PC-3 (cell line): ENCODE measurements at regions not wholly inside any gene's neighbourhood (a gene's known extent, or its start where the extent isn't known, plus 50 kb on each side); places are given as distances from the start of the nearest gene placed in this dataset.

ENCODE experiments used
- CTCF ChIP-seq: fragments of 300-600 bp; sonication (generic); conservative IDR thresholded peaks from 2 replicates; pipeline ENCODE4 v1.5.1; 2017; ENCODE audit warnings: antibody characterized with exemption, low read depth, mild to moderate bottlenecking, low read length
- EZH2phosphoT487 ChIP-seq: fragments of 300-600 bp; sonication (generic); IDR thresholded peaks from 2 replicates; pipeline ENCODE4 v1.6.1; 2018; ENCODE audit warnings: mild to moderate bottlenecking, antibody characterized with exemption, low read length, borderline replicate concordance

- TF ChIP-seq CTCF = no peak
- TF ChIP-seq EZH2phosphoT487 = no peak
These were observed 80.8 kb upstream of the PEX5L start for GRCh38 chr3:180117381-180118163.
